ENCODE measurements at regions not wholly inside any gene's neighbourhood (a gene's known extent, or its start where the extent isn't known, plus 50 kb on each side); places are given as distances from the start of the nearest gene placed in this dataset.
A peak's percentile ranks its signal among the peaks of the same experiment; 100 is the strongest.
"Not testable (repeated sequence)": the region's sequence is repeated elsewhere in the genome, so short reads cannot be mapped to it uniquely, and the experiment has no call there.

GRCh38 chr6:11845664-11846577, 67.3 kb upstream of the ADTRP start:
- intact Hi-C loops (cut with DNase I): no loop called here
- Histone ChIP-seq H3K27ac (ENCODE audit: low read length) (no peak overlapping the region), H3K27me3 (ENCODE audit: control insufficient read depth, insufficient read depth) (no peaks in the 10 kb centered on the region), H3K9me3 (ENCODE audit: control insufficient read depth, low read length) (no peaks in the 10 kb centered on the region), H3K4me1 (ENCODE audit: control insufficient read depth, insufficient read depth, low read length) (no peaks in the 10 kb centered on the region), H3K4me3 (ENCODE audit: low read length) (no peak overlapping the region)
- 87% methylated on average over 5 of the region's 5 CpGs for WGBS
- no peak for ATAC-seq
- no peak for DNase-seq

DNA sequence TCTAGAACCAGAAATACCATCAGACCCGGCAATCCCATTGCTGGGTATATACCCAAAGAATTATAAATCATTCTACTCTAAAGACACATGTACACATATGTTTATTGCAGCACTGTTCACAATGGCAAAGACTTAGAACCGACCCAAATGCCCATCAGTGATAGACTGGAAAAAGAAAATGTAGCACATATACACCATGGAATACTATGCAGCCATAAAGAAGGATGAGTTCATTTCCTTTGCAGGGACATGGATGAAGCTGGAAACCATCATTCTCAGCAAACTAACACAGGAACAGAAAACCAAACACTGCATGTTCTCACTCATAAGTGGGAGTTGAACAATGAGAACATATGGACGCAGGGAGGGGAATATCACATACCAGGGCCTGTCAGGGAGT, 64.2 kb upstream of the ADTRP start:
- DNase-seq; H3K27ac ChIP-seq (ENCODE audit: low read length); H3K4me1 ChIP-seq (ENCODE audit: control insufficient read depth, insufficient read depth, low read length); H3K4me3 ChIP-seq (ENCODE audit: low read length); ATAC-seq; intact Hi-C loops (cut with DNase I); H3K27me3 ChIP-seq (ENCODE audit: control insufficient read depth, insufficient read depth); H3K9me3 ChIP-seq (ENCODE audit: control insufficient read depth, low read length): not testable (repeated sequence)
- 95% methylated on average over 3 of the region's 3 CpGs for WGBS

GRCh38 chr6:11835065-11835464, 56.5 kb upstream of the ADTRP start:
- intact Hi-C loops (cut with DNase I): no loop called here
- H3K27me3 ChIP-seq (ENCODE audit: control insufficient read depth, insufficient read depth): no peaks in the 10 kb centered on the region
- ATAC-seq (peak; percentile 40 to 41), DNase-seq (no peak)
- H3K4me1 ChIP-seq (ENCODE audit: control insufficient read depth, insufficient read depth, low read length): no peaks in the 10 kb centered on the region
- no peak overlapping the region for H3K27ac ChIP-seq (ENCODE audit: low read length)
- no peak overlapping the region for H3K4me3 ChIP-seq (ENCODE audit: low read length)
- no peaks in the 10 kb centered on the region for H3K9me3 ChIP-seq (ENCODE audit: control insufficient read depth, low read length)
- WGBS: 36% methylated on average over 2 of the region's 2 CpGs

DNA sequence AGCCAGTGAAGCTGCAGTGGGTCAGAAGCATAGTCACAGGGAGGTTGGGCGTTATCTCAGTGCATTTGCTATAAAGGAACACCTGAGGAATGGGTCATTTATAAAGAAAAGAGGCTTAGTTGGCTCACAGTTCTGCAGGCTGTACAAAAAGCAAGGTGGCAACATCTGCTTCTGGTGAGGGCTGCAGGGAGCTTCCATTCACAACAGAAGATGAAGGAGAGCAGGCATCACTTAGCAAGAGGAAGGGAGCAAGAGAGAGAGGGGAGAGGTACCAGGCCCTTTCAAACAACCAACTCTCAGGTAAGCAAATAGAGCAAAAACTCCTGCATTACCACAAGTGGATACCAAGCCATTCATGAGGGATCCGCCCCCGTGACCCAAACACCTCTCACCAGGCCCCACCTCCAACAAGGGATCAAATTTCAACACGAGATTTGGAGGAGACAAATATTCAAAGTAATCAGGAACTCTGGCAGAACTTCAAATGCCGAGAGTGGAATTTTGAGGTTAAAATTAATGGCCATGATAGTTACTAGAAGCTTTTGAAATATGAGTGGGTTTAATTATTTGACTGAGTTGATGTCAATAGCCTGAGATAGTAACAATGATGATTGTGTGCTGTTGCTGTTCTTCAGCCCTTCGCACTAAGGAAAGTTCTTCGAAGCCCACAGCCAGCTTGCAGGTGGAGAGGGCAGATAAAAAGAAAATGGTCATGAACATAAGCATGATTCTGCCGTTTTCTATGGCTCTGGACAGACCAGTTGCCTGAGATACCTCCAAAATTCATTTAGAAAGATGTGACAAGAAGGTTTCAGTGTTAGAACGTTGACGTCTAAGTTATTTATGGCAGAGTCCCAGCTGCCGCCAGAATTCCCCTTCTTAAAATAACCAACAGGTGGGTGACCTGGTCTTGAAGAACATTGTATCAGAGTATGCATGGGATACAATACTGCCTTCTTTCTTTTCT, 55.3 kb upstream of the ADTRP start:
- Histone ChIP-seq H3K27me3 (ENCODE audit: control insufficient read depth, insufficient read depth) (no peaks in the 10 kb centered on the region), H3K4me1 (ENCODE audit: control insufficient read depth, insufficient read depth, low read length) (no peaks in the 10 kb centered on the region), H3K4me3 (ENCODE audit: low read length) (no peak overlapping the region), H3K9me3 (ENCODE audit: control insufficient read depth, low read length) (no peaks in the 10 kb centered on the region), H3K27ac (ENCODE audit: low read length) (no peak overlapping the region)
- DNase-seq (no peak), ATAC-seq (no peak)
- 62% methylated on average over 11 of the region's 11 CpGs for WGBS
- intact Hi-C loops (cut with DNase I): no loop called here

- no peak overlapping the region for H3K27ac ChIP-seq (ENCODE audit: low read length)
- DNase-seq (peak in 2 of 3 donors; percentile 42 to 50), ATAC-seq (no peak)
- 93% methylated on average over 17 of the region's 17 CpGs for WGBS
- H3K27me3 ChIP-seq (ENCODE audit: control insufficient read depth, insufficient read depth): no peaks in the 10 kb centered on the region
- H3K4me1 ChIP-seq (ENCODE audit: control insufficient read depth, insufficient read depth, low read length): no peaks in the 10 kb centered on the region
- intact Hi-C loops (cut with DNase I): no loop called here
- no peak overlapping the region for H3K4me3 ChIP-seq (ENCODE audit: low read length)
- no peaks in the 10 kb centered on the region for H3K9me3 ChIP-seq (ENCODE audit: control insufficient read depth, low read length)
Observed at GRCh38 chr6:11831653-11832052, 53.0 kb upstream of the ADTRP start.

GRCh38 chr6:11830520-11830919, 51.9 kb upstream of the ADTRP start:
- Histone ChIP-seq H3K4me1 (ENCODE audit: control insufficient read depth, insufficient read depth, low read length) (no peaks in the 10 kb centered on the region), H3K27me3 (ENCODE audit: control insufficient read depth, insufficient read depth) (no peaks in the 10 kb centered on the region), H3K27ac (ENCODE audit: low read length) (no peak overlapping the region), H3K9me3 (ENCODE audit: control insufficient read depth, low read length) (no peaks in the 10 kb centered on the region), H3K4me3 (ENCODE audit: low read length) (no peak overlapping the region)
- ATAC-seq (no peak), DNase-seq (no peak)
- intact Hi-C loops (cut with DNase I): no loop called here
- WGBS: 95% methylated on average over 3 of the region's 3 CpGs

GRCh38 chr6:11830105-11830504, 51.5 kb upstream of the ADTRP start:
- ATAC-seq: no peak
- no peaks in the 10 kb centered on the region for H3K27me3 ChIP-seq (ENCODE audit: control insufficient read depth, insufficient read depth)
- H3K27ac ChIP-seq (ENCODE audit: low read length): no peak overlapping the region
- intact Hi-C loops (cut with DNase I): no loop called here
- H3K4me1 ChIP-seq (ENCODE audit: control insufficient read depth, insufficient read depth, low read length): no peaks in the 10 kb centered on the region
- no peak overlapping the region for H3K4me3 ChIP-seq (ENCODE audit: low read length)
- no peak for DNase-seq
- H3K9me3 ChIP-seq (ENCODE audit: control insufficient read depth, low read length): no peaks in the 10 kb centered on the region
- 59% methylated on average over 3 of the region's 3 CpGs for whole genome bisulfite sequencing

GRCh38 chr6:11828262-11828870, 49.8 kb upstream of the ADTRP start:
- Histone ChIP-seq H3K4me1 (ENCODE audit: control insufficient read depth, insufficient read depth, low read length) (no peaks in the 10 kb centered on the region), H3K27ac (ENCODE audit: low read length) (no peak overlapping the region), H3K4me3 (ENCODE audit: low read length) (no peak overlapping the region), H3K27me3 (ENCODE audit: control insufficient read depth, insufficient read depth) (no peaks in the 10 kb centered on the region), H3K9me3 (ENCODE audit: control insufficient read depth, low read length) (no peaks in the 10 kb centered on the region)
- intact Hi-C loops (cut with DNase I): no loop called here
- no peak for ATAC-seq
- no peak for DNase-seq
- 65% methylated on average over 6 of the region's 6 CpGs for WGBS

All from right cardiac atrium (tissue), 5 donors.